KOPT-K1 (cell line): ENCODE measurements at regions not wholly inside any gene's neighbourhood (a gene's known extent, or its start where the extent isn't known, plus 50 kb on each side); places are given as distances from the start of the nearest gene placed in this dataset.
"Not testable (repeated sequence)": the region's sequence is repeated elsewhere in the genome, so short reads cannot be mapped to it uniquely, and the experiment has no call there.

Source experiments
- H3K27ac ChIP-seq: fragments of 200-600 bp; sonication (generic); 2 replicates; pipeline ENCODE4 v1.5.1; 2016; ENCODE audit warnings: antibody characterized with exemption, mild to moderate bottlenecking, low read depth, low read length; ENCODE audit not compliant: poor library complexity, severe bottlenecking
- H3K36me3 ChIP-seq: fragments of 200-600 bp; sonication (generic); 2 replicates; pipeline ENCODE4 v1.5.1; 2017; ENCODE audit warnings: antibody characterized with exemption, mild to moderate bottlenecking, low read length, moderate library complexity; ENCODE audit not compliant: insufficient read depth
- H3K9me3 ChIP-seq: fragments of 200-600 bp; sonication (generic); 2 replicates; pipeline ENCODE4 v1.5.1; 2017; ENCODE audit warnings: antibody characterized with exemption, low read length, mild to moderate bottlenecking; ENCODE audit not compliant: insufficient read depth, poor library complexity, severe bottlenecking

DNA sequence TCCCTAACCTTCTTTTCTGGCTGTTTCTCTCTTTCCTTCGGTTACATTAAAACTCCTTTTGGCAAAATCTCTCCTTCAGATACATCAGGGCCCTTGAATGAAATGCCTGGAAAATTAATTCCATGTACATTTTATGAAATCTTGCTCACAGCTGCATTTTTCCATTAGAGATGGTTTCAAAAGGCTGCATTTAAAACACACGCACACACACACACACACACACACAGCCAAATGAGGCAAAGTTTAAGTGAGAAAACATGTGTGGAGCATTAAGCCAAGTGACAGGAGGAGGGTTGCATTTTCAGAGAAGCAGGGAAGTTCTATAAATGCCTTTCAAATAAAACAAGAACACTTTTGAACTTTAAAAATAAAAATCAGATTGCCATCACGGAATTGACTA, 216.4 kb downstream of the LRIG3 start:
- Histone ChIP-seq H3K27ac (peak overlapping the region; percentile 48), H3K36me3 (no peaks in the 10 kb centered on the region), H3K9me3 (peaks cover 53% of the 10 kb centered on the region)

GRCh38 chr12:58704770-58705169, 215.5 kb downstream of the LRIG3 start:
- Histone ChIP-seq H3K27ac (peak overlapping the region; percentile 48), H3K9me3 (peaks cover 58% of the 10 kb centered on the region)
- not testable (repeated sequence) for H3K36me3 ChIP-seq

DNA sequence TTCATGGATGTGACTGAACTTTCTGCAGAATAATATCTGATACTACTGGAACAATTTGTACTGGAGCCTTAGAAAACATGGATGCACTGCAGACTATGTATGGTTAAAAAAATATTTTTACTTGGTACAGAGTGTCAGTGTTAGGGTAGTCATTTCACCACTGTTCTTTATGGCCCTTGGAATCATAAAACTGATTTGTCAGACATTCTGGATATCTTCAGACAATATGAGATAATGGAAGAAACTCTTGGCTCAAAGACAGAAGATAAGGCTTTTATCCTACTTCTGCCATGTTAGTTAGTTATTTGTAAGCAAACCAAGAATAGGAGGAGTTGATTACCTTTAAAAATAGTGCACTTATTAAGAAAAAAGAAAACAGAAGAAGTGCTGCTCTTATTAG, 209.4 kb downstream of the LRIG3 start:
- Histone ChIP-seq H3K36me3 (no peaks in the 10 kb centered on the region), H3K9me3 (peaks cover 16% of the 10 kb centered on the region), H3K27ac (no peak overlapping the region)

DNA sequence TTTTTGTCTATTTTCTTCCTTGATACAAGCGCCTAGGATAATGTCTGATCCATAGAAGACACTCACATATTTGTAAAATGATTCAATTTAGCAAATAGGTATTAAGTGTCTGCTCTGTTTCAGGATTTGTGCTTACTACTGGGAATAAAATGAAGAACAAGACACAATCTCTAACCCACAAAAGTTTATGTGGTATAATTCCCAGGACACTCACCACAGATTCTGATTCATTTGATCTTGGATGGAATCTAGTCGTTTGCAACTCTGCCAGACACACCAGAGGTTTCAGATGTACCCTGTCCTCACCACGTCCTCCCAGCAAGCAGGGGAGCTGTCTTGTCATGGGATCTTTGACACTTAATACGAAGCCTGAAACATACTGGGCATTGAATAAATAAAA, 208.3 kb downstream of the LRIG3 start:
- Histone ChIP-seq H3K27ac (no peak overlapping the region), H3K9me3 (peaks cover 9% of the 10 kb centered on the region), H3K36me3 (no peaks in the 10 kb centered on the region)

- Histone ChIP-seq H3K9me3 (peaks cover 4% of the 10 kb centered on the region), H3K36me3 (no peaks in the 10 kb centered on the region)
Observed at GRCh38 chr12:58712976-58713375, 207.3 kb downstream of the LRIG3 start.

GRCh38 chr12:58719161-58719560, 201.1 kb downstream of the LRIG3 start:
- H3K27ac ChIP-seq, result no peak overlapping the region
- H3K36me3 ChIP-seq, result no peaks in the 10 kb centered on the region
- H3K9me3 ChIP-seq, result no peaks in the 10 kb centered on the region

More at GRCh38 chr12:58712976-58713375, 207.3 kb downstream of the LRIG3 start:
- no peak overlapping the region for H3K27ac ChIP-seq

DNA sequence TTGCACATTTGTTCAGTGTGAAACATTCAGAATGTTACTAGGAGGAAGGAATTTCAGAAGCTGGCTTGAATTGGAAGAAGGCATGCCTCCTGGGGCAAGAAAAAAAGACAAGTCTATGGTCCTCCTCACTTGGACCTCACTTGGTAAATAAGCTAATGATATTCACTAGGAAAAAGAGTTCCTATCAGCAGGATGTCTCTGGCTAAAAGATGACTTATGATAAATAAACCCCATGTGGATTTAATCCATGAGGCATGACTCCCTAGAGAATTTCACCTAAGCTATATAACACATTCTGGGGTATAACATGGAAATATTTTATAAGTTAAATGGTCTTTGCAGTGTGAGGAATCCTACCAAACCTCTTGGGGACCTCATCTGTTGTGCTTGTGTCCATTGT, 199.9 kb downstream of the LRIG3 start:
- Histone ChIP-seq H3K9me3 (no peaks in the 10 kb centered on the region), H3K27ac (no peak overlapping the region), H3K36me3 (no peaks in the 10 kb centered on the region)

GRCh38 chr12:58725400-58726105, 194.8 kb downstream of the LRIG3 start:
- no peaks in the 10 kb centered on the region for H3K9me3 ChIP-seq
- H3K36me3 ChIP-seq, result no peaks in the 10 kb centered on the region
- H3K27ac ChIP-seq, result no peak overlapping the region

GRCh38 chr12:58727521-58727920, 192.8 kb downstream of the LRIG3 start:
- Histone ChIP-seq H3K9me3 (no peaks in the 10 kb centered on the region), H3K36me3 (no peaks in the 10 kb centered on the region), H3K27ac (no peak overlapping the region)

DNA sequence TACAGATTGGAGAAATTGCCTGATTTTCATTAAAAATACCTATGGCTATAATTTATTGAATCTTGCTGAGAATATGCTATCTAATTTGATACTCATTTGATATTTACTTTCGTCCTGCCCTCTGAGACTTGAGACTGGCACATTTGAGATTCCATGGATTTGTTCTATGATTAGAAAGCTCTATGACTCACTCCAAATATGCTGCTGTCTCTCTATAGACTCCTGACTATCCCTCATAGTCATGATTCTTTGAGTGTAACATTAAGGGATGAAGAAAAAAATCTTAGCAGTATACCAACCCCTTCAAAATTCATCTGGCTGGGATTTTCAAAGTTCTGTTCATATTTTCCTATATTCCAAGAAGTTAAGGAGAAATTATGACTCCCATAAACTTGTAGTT, 191.9 kb downstream of the LRIG3 start:
- no peaks in the 10 kb centered on the region for H3K9me3 ChIP-seq
- no peak overlapping the region for H3K27ac ChIP-seq
- no peaks in the 10 kb centered on the region for H3K36me3 ChIP-seq

DNA sequence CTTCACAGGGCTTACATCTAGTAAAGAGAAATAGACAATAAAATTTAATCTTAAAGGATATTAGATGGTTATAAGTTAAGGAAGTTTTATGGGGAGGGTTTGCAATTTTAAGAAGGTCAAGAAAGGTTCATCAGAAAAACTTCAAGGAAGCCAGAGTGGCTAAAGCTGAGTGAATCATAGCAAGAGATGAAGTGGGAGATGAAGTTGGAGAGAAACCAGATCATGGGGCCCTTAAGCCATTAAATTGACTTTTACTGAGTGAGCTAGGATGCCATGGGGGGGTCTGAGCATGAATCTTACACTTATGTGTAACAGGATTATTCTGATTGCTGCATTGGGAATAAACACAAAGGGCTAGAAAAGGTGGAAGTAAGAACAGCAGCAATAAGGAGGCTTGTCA, 189.2 kb downstream of the LRIG3 start:
- no peaks in the 10 kb centered on the region for H3K9me3 ChIP-seq
- H3K36me3 ChIP-seq, result no peaks in the 10 kb centered on the region
- H3K27ac ChIP-seq, result no peak overlapping the region

DNA sequence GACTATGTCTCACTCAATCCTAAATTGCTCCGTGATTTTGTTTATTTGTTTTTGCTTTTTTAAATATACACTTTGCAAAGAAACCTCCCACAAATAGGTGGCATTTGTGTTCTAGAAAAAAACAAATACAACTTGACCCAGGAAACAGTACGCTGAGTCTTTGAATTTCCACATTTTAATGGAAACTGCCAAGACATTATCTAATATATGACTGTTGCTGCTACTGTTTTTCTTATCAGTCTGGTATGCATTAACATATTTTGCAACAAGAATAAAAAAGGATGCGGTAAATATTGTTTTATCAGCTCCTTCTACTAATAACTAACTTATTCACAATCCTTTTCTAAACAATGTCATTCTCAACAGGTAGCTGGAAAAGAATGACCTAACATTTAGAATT, 187.4 kb downstream of the LRIG3 start:
- Histone ChIP-seq H3K36me3 (no peaks in the 10 kb centered on the region), H3K9me3 (no peaks in the 10 kb centered on the region), H3K27ac (no peak overlapping the region)

- no peaks in the 10 kb centered on the region for H3K36me3 ChIP-seq
- no peak overlapping the region for H3K27ac ChIP-seq
- H3K9me3 ChIP-seq, result no peaks in the 10 kb centered on the region
Observed at GRCh38 chr12:58741226-58741625, 179.1 kb downstream of the LRIG3 start.

DNA sequence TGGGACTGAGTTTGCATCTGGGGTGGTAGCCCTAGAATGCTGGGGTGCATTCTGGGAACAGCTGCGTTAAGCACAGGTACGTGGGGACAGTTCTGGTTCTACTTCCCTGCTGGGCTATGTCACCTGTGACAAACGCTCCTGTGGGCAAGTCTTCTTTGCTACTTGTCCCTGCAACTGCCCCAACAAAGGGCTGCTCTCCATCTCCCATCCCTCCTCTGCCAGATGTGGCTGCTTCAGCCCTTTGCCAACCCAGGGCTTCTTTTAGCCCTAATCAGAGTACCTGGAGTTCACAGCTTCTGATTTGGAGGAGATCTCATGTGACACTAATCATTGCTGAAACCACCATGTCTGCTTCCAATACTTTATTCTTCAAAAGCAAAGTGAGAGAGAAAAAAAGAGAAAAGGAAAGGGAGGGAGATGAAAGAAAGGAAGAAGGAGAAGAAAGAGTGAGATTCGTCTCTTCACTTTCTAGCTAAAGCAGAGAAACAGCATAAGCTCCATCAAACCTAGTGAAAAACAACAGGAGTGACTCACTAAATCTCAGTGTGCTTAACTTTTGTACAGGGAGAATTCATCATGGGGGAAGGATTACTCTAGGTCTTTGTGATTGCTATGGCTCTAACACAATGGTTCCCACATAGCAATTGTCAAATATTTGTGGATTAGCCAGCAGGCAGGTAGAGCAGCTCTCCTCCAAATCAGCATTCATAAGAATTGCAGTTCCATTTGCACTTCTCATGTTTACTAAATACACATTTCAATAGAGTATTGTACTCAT, 174.8 kb downstream of the LRIG3 start:
- H3K36me3 ChIP-seq, result no peaks in the 10 kb centered on the region
- H3K9me3 ChIP-seq, result no peaks in the 10 kb centered on the region
- H3K27ac ChIP-seq, result no peak overlapping the region

DNA sequence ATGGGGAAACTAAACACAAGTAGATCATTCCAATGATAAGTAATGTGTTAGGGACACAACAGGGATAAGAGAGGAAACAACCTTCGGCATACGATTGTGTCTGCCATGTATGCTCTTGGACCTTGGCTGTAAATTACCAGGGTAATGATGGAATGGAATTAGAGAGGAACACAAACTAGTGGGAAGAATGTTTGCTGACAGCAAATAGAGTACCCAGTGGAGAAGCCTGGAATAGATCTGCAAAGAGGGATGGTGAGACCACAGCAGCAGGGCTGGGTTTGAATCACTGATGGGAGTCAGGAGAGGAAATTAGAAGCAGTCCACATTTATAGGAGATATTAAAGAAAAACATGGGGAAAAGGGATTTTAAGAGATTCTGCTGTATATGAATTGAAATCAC, 172.8 kb downstream of the LRIG3 start:
- Histone ChIP-seq H3K27ac (no peak overlapping the region), H3K36me3 (no peaks in the 10 kb centered on the region), H3K9me3 (no peaks in the 10 kb centered on the region)

GRCh38 chr12:58750484-58750883, 169.8 kb downstream of the LRIG3 start:
- Histone ChIP-seq H3K9me3 (no peaks in the 10 kb centered on the region), H3K27ac (no peak overlapping the region), H3K36me3 (no peaks in the 10 kb centered on the region)
